HG03175 (cell line): ENCODE measurements at regions not wholly inside any gene's neighbourhood (a gene's known extent, or its start where the extent isn't known, plus 50 kb on each side); places are given as distances from the start of the nearest gene placed in this dataset.

Experiments
- ATAC-seq: cut with Tn5 transposase; IDR thresholded peaks from one replicate; pipeline ENCODE4 v1.9.1; 2021; ENCODE audit warnings: mild to moderate bottlenecking, moderate library complexity; ENCODE audit not compliant: unreplicated experiment

GRCh38 chr4:19728773-19729172 lies 522.9 kb upstream of the SLIT2 start:
- no peak for ATAC-seq

GRCh38 chr4:19727141-19727540 lies 524.6 kb upstream of the SLIT2 start:
- ATAC-seq, result no peak

GRCh38 chr4:19725130-19725529 lies 526.6 kb upstream of the SLIT2 start:
- ATAC-seq, result no peak

DNA sequence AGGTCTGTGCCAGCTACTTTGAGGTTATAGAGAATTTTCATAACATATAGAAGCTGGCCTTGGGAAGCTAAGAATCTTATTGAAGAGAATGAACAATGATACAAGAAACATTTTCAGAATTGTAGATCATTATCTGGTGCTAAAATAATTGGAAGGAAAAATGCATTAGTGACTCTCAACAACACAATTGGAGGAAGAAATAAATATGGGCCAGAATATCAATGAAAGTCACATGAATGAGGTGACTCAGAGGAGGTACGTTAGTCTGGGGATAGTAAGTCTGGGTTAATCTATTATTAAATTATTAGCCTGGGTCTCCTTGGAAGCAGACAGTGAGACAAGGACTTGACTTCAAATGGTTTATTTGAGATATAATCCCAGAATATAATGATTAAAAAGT lies 529.3 kb upstream of the SLIT2 start:
- no peak for ATAC-seq

- ATAC-seq, result no peak
Observed at GRCh38 chr4:19721587-19721986, 530.1 kb upstream of the SLIT2 start.

- ATAC-seq, result no peak
Observed at GRCh38 chr4:19720610-19721009, 531.1 kb upstream of the SLIT2 start.

DNA sequence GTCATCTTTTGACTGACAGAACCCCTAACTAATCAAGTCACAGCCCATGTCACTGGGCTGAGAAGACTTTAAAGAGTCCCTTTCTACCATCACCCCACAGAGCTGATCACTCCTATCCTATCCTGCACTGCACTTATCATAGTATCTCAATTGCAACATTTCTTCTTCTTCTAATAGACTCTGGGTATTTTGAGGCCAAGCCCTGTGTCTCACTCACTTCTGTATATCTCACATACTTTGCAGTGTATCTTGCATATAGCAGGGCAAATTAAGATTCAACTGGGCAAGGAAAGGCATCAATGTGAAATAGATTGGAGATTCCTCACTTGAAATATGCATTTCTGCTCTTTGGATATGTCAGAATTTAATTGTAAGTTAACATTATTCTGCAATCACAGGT lies 531.5 kb upstream of the SLIT2 start:
- ATAC-seq, result no peak

GRCh38 chr4:19711871-19712270 lies 539.8 kb upstream of the SLIT2 start:
- ATAC-seq, result no peak

DNA sequence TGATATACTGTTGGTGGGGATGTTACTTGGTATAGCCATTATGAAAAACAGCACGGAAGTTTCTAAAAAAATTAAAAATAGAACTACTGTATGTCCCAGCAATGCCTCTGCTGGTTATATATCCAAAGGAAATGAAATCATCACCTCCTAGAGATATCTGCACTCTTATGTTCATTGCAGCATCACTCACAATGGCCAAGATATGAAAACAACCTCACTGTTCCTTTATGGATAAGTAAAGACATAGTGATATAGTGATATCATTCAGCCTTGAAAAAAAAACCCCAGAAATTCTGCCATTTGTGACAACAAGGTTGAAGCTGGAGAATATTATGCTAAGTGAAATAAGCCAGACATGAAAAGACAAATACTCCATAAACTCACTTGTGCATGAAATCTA lies 543.8 kb upstream of the SLIT2 start:
- no peak for ATAC-seq

DNA sequence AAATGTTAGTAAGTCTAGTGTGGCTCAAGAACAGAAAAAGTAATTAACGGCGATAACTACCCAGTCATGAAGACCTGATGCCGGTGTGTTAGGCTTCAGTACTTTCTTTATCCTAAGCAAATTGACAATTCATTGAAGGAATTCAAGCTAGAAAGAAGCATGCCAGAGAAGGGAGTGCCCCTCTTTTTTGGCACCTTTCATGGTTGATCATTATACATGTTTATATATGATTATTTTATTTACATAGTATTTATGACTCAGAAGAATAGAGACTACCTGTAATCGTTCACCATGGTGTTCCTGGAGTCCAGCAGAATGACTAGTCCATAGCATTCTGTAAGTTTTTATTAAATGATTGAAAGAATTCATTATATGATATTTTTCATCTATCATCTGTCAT lies 548.3 kb upstream of the SLIT2 start:
- no peak for ATAC-seq

DNA sequence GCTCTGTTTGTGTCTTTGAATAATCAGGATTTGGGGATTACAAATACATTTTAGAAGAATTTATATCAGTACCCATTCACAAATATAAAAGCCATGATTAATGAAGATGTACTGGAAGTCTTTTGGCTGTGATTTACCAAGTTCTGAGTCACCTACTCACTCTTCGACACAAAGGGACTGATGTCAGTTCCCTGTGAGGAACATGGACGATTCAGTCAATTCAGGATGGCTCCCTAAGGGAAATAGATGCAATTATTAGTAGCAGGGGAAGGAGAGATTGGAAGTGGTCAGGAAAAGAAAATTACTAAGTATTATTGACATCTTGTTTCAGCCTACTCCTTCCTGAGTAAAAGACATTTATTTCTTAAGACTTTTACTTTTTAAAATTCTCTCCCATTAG lies 550.7 kb upstream of the SLIT2 start:
- ATAC-seq, result no peak

GRCh38 chr4:19698961-19699360 lies 552.7 kb upstream of the SLIT2 start:
- ATAC-seq, result no peak

DNA sequence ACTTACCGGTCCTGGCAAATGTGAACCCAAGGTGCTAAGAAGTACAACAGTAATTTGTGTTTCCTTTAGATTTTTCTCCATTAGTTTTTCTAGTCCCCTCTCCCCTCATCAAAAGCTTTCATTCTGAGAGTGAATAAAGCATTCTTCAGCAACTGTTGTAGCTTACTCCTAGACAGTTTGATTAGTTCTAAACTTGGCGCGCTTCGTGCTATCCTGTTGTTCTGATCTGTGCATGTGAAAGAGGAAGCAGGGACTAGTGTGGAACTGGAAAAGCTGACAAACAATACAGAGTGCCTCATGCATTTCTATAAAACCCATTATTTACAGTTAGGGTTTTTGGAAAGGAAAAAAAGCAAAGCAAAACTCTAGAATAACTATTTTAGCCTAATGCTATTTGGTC lies 556.9 kb upstream of the SLIT2 start:
- no peak for ATAC-seq

DNA sequence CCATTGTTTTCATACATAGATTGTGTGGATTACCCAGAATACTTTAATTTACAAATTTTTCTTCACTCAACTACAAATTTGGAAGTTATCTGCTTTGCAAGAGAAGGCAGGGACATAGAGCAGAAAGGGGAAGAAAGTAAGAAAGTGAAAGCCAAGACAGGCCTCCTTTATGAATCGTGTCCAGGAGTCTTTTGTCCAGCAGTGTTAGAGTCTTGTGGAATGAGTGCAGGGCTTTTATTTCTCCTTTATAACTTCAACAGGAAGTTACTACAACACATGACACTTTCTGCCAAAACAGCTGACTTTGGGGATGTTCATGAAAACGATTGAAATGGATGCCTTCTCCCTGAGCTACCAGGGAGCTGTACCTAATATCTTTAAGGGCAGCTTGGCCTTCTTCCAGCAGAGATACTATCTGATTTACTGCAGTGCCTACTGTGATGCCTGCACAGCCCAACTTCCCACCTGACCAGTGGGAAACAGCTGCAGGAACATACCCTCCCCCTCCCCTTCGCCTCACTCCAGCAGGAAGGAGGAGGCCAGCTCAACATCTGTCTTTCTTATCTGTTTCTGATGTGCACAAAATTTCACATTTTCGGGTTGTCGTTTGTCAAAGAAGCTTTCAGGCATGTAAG lies 557.7 kb upstream of the SLIT2 start:
- ATAC-seq, result no peak

DNA sequence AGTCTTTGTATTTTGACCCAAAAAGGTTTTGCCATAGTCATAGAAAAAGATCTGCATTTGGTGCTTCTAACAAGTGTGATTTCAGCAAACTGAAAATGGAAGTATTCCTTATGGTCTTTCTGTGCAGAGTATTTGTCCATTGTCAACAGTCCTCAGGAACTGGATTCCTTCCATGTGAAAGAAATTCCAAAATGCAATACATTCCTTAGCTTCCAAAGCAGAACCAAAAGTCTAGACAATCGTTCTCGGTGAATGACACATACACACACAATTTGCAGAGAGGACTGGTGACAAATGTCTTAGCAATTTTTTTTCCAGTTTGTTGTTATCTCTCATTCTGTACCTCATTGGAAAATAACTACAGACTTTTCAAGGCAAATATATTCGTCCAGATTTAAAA lies 562.2 kb upstream of the SLIT2 start:
- ATAC-seq, result no peak

DNA sequence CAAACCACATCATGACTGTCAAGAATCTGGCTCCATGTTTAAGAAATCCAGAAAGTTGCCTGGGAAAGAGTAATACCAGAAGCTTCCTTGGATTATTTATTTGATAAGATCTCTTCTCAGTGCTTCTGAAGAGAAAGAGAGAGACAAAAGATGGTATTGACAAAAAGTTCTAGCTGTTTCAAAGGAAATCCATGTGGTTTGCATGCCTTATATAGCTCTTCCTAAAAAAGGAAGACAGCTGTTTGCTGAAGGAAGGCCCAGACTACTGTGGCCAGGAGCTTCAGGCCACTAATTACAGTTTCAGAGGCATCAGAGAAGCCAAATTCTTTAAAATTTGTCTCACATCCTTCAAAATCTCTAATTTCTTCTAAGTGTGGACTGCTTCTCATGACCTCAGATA lies 565.2 kb upstream of the SLIT2 start:
- no peak for ATAC-seq

DNA sequence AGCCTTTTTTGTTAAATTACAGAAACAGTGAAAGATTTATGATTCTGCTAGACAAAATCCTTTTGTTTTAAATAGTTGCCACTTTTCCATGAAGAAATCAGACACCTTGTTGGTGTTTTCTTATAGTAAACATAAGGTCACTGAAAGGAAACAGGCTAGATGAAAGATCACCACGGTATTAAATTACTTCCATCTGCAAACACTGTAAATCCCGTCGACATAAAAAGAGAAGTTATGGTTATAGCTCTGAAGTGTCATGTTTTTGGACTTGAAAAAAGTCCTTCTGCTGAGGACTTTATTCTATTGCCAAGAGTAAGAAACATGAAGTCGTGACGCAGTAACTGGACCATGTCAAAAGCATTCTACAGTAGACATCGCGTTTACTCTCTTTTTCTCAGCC lies 567.6 kb upstream of the SLIT2 start:
- ATAC-seq, result no peak

GRCh38 chr4:19683426-19683825 lies 568.3 kb upstream of the SLIT2 start:
- no peak for ATAC-seq

DNA sequence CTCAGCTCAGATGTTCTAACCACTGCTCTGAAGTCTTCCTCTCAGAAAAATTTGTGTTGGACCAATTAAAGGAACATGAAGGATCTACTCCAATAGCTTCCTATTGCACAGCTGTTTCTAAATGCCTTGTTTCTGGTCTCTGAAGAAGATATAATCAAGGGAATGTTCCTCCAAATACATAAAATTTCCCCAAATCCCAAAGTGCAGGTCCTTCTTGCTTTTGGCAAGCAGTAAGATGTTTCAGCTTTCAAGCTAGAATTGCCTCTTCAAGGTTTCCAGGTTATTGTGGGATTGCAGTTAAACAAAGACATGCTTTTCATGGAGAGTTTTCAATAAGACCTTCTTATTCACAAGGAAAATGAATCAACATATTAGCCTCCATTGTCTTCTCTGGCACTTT lies 574.5 kb upstream of the SLIT2 start:
- no peak for ATAC-seq

DNA sequence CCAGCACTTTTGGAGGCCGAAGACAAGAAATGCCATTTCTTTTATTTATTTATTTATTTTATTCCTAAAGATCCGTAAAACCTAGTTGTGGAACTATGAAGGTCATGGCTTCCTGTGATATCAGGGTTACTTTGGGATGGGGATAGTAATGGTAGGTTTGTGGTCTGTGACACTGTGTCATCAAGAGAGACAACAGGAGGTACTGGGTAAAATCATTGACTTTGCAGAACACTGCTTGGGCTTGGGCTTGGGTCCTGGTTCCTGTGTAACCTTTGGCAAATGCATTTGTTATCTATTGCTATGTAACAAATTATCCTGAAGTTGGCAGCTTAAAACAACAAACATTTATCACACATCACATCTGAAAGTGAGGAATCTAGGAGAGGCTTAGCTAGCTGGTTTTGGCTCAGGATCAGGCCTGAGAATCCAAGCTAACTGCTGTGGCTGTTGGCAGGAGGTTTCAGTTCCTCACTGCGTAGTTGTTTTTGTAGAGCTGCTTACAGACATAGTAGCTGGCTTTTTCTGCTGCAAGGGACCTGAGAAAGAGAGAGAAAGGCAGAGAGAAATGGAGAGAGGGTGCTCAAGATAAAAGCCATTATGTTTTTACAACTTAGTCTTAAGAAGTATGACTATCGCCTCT lies 576.4 kb upstream of the SLIT2 start:
- ATAC-seq, result no peak

DNA sequence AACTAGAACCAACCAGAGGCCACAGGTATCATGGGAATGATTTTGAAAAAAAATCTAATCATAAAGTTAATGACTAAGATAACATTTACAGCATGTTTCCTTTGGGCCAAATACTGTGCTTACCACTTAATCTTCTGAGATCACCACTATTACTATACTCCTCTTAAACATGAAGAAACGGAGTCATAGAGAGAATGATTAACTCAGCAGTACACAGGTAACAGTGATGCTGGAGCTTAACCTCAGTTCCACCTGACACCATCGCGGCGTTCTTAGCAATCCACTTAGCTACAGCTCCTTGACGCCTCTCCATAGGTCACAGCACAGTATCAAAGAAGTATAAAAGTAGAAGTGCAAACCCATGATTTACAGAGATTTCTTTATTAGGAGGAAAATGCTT lies 592.6 kb upstream of the SLIT2 start:
- no peak for ATAC-seq

GRCh38 chr4:19657856-19658255 lies 593.8 kb upstream of the SLIT2 start:
- no peak for ATAC-seq

- no peak for ATAC-seq
Observed at GRCh38 chr4:19655666-19656065, 596.0 kb upstream of the SLIT2 start.
